ENCODE measurements at regions not wholly inside any gene's neighbourhood (a gene's known extent, or its start where the extent isn't known, plus 50 kb on each side); places are given as distances from the start of the nearest gene placed in this dataset.

GRCh38 chr2:59969161-59969560, 584.3 kb downstream of the BCL11A start:
- Histone ChIP-seq H3K9ac (ENCODE audit: low read length) (no peak overlapping the region), H3K36me3 (replicated peaks in 1 of 2; ENCODE audit: control extremely low read depth in 1 of 2, control insufficient read depth in 1 of 2, extremely low read depth in 1 of 2, insufficient read depth in 2 of 2, low read length in 1 of 2) (no peaks in the 10 kb centered on the region), H3K4me3 (ENCODE audit: control extremely low read depth in 1 of 5, extremely low read depth in 1 of 5, insufficient read depth in 1 of 5, low read depth in 2 of 5, low read length in 4 of 5) (no peak overlapping the region), H3K9me3 (ENCODE audit: control extremely low read depth in 1 of 3, control insufficient read depth in 2 of 3, insufficient read depth in 1 of 3, low read length in 2 of 3) (no peaks in the 10 kb centered on the region), H3K4me1 (ENCODE audit: control insufficient read depth in 2 of 2, insufficient read depth in 2 of 2, low read length in 2 of 2) (no peaks in the 10 kb centered on the region), H4K20me1 (ENCODE audit: control insufficient read depth, insufficient read depth, low read length, poor library complexity, severe bottlenecking) (no peaks in the 10 kb centered on the region), H3K4me2 (replicated peaks; ENCODE audit: low read depth, low read length, poor library complexity, severe bottlenecking) (no peak overlapping the region), H3K79me2 (ENCODE audit: control insufficient read depth, insufficient read depth, low read length) (no peaks in the 10 kb centered on the region), H2AFZ (ENCODE audit: insufficient read depth, low read depth, low read length, poor library complexity, severe bottlenecking) (no peak overlapping the region), H3K27ac (ENCODE audit: low read length in 2 of 2) (no peak overlapping the region), H3K27me3 (replicated peaks in 1 of 4; ENCODE audit: control extremely low read depth in 1 of 4, control insufficient read depth in 3 of 4, insufficient read depth in 4 of 4, low read length in 3 of 4) (no peaks in the 10 kb centered on the region)
- no peak for TF ChIP-seq EZH2 (IDR thresholded peaks at IDR 0.05; ENCODE audit: borderline replicate concordance, insufficient read depth, low read depth, low read length, poor library complexity, severe bottlenecking)
- TF ChIP-seq, protein P1, sequence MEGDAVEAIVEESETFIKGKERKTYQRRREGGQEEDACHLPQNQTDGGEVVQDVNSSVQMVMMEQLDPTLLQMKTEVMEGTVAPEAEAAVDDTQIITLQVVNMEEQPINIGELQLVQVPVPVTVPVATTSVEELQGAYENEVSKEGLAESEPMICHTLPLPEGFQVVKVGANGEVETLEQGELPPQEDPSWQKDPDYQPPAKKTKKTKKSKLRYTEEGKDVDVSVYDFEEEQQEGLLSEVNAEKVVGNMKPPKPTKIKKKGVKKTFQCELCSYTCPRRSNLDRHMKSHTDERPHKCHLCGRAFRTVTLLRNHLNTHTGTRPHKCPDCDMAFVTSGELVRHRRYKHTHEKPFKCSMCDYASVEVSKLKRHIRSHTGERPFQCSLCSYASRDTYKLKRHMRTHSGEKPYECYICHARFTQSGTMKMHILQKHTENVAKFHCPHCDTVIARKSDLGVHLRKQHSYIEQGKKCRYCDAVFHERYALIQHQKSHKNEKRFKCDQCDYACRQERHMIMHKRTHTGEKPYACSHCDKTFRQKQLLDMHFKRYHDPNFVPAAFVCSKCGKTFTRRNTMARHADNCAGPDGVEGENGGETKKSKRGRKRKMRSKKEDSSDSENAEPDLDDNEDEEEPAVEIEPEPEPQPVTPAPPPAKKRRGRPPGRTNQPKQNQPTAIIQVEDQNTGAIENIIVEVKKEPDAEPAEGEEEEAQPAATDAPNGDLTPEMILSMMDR (IDR thresholded peaks at IDR 0.05) = no peak
- 95% methylated on average over 2 of the region's 5 CpGs for WGBS (ENCODE audit: insufficient coverage)
- ChIA-PET CTCF (no interaction called here), POLR2A (no interaction called here)
- ATAC-seq (ENCODE audit: low read depth) (no peak), DNase-seq (no peak)
- Mint-ChIP-seq H3K9me3 (ENCODE audit: insufficient read depth) (no peaks in the 10 kb centered on the region), H3K4me1 (peaks cover 5% of the 10 kb centered on the region), H3K27me3 (no peaks in the 10 kb centered on the region), H3K27ac (no peak overlapping the region), H3K4me3 (no peak overlapping the region)
- intact Hi-C loops (cut with micrococcal nuclease) = no loop called here

DNA sequence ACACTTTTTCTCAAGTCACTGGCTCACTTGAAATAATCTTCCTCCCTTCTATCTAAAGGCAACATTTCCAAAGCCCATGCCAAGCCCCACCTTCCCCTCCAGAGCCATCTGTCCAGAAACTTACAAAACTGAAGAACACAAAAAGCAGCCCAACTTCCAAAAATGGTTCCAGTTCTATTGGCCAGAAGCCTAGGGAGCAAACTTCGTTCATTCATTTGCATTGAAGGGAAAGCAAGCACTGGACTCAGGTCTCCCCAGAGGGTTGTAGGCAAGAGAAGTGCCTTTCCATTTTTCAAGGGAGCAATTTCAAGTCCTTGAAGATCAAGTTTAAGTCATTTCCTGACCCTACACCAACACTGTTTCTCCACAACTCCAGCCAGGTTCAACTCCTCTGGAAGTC, 585.0 kb downstream of the BCL11A start:
- Mint-ChIP-seq H3K27me3 (no peaks in the 10 kb centered on the region), H3K4me3 (no peak overlapping the region), H3K4me1 (peaks cover 2% of the 10 kb centered on the region), H3K9me3 (ENCODE audit: insufficient read depth) (no peaks in the 10 kb centered on the region), H3K27ac (no peak overlapping the region)
- POLR2A ChIA-PET = no interaction called here
- H3K36me3 ChIP-seq (replicated peaks in 1 of 2; ENCODE audit: control extremely low read depth in 1 of 2, control insufficient read depth in 1 of 2, extremely low read depth in 1 of 2, insufficient read depth in 2 of 2, low read length in 1 of 2) = no peaks in the 10 kb centered on the region
- H2AFZ ChIP-seq (ENCODE audit: insufficient read depth, low read depth, low read length, poor library complexity, severe bottlenecking) = no peak overlapping the region
- TF ChIP-seq, protein P1 (IDR thresholded peaks at IDR 0.05) = no peak
- TF ChIP-seq EZH2 (IDR thresholded peaks at IDR 0.05; ENCODE audit: borderline replicate concordance, insufficient read depth, low read depth, low read length, poor library complexity, severe bottlenecking) = no peak
- H3K27ac ChIP-seq (ENCODE audit: low read length in 2 of 2) = no peak overlapping the region
- no peak overlapping the region for H3K4me2 ChIP-seq (replicated peaks; ENCODE audit: low read depth, low read length, poor library complexity, severe bottlenecking)
- CTCF ChIA-PET = no interaction called here
- no peak for DNase-seq
- intact Hi-C loops (cut with micrococcal nuclease) = no loop called here
- no peaks in the 10 kb centered on the region for H4K20me1 ChIP-seq (ENCODE audit: control insufficient read depth, insufficient read depth, low read length, poor library complexity, severe bottlenecking)
- H3K27me3 ChIP-seq (replicated peaks in 1 of 4; ENCODE audit: control extremely low read depth in 1 of 4, control insufficient read depth in 3 of 4, insufficient read depth in 4 of 4, low read length in 3 of 4) = no peaks in the 10 kb centered on the region
- H3K9me3 ChIP-seq (ENCODE audit: control extremely low read depth in 1 of 3, control insufficient read depth in 2 of 3, insufficient read depth in 1 of 3, low read length in 2 of 3) = no peaks in the 10 kb centered on the region
- no peak overlapping the region for H3K9ac ChIP-seq (ENCODE audit: low read length)
- 100% methylated on average over 1 of the region's 1 CpG for WGBS (ENCODE audit: insufficient coverage)
- no peaks in the 10 kb centered on the region for H3K4me1 ChIP-seq (ENCODE audit: control insufficient read depth in 2 of 2, insufficient read depth in 2 of 2, low read length in 2 of 2)
- no peaks in the 10 kb centered on the region for H3K79me2 ChIP-seq (ENCODE audit: control insufficient read depth, insufficient read depth, low read length)
- H3K4me3 ChIP-seq (ENCODE audit: control extremely low read depth in 1 of 5, extremely low read depth in 1 of 5, insufficient read depth in 1 of 5, low read depth in 2 of 5, low read length in 4 of 5) = no peak overlapping the region
- no peak for ATAC-seq (ENCODE audit: low read depth)
